T-helper 2 cell treated with Interferon-gamma antibody and Interleukin-4, amounts not matched to agents 100 ng/mL and 5 ng/mL, for 36 hours (primary cell): ENCODE measurements at regions not wholly inside any gene's neighbourhood (a gene's known extent, or its start where the extent isn't known, plus 50 kb on each side); places are given as distances from the start of the nearest gene placed in this dataset.
"Not testable (repeated sequence)": the region's sequence is repeated elsewhere in the genome, so short reads cannot be mapped to it uniquely, and the experiment has no call there.

Experiments
- intact Hi-C: fragments of 100-400 bp; cut with micrococcal nuclease; formaldehyde crosslinking; loops from one replicate; pipeline ENCODE4 v1.15.1; 2023

DNA sequence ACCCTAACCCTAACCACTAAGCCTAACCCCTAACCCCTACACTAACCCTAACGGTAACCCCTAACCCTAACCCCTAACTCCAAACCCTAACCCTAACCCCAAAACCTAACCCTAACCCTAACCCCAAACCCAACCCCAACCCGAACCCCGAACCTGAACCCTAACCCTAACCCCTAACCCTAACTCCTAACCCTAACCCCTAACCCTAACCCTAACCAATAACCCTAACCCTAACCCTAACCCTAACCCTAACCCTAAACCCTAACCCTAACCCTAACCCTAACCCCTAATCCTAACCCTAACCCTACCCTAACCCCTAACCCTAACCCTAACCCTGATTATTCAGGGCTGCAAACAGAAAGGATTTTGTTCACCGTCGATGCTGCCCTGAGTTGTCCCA lies 144.6 kb upstream of the DUSP22 start:
- intact Hi-C loops, result not testable (repeated sequence)

DNA sequence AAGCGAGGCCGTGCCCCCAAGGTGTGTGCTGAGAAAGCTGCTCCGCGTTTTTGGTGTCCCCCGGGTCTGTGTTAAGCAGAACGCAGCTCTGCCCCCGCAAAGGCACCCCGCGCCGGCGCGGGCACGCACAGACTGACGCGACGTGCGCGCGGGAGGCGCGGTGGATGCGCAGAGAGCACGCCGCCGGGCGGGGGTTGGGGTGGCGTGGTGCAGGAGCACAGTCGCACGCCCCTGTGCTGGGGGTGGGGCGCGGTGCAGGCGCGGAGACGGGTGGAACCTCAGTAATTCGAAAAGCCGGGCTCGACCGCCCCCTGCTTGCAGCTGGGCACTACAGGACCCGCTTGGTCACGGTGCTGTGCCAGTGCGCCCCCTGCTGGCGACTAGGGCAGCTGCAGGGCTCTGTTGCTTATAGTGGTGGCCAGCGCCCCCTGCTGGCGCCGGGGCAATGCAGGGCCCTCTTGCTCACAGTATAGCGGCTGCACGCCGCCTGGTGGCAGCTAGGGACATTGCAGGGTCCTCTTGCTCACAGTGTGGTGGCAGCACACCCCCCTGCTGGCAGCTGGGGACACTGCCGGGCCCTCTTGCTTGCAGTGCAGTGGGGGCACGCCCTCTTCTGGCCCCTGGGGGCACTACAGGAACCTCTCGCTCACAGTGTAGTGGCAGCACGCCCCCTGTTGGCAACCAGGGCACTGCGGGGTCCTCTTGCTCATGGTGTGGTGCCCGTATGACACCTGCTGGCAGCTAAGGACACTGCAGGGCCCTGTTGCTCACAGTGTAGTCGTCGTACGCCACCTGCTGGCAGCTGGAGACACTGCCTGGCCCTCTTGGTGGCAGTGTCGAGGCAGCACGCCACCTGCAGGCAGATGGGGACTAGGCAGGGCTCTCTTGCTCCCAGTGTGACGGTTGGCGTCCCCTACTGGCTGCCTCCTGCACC lies 144.0 kb upstream of the DUSP22 start:
- intact Hi-C loops, result not testable (repeated sequence)

DNA sequence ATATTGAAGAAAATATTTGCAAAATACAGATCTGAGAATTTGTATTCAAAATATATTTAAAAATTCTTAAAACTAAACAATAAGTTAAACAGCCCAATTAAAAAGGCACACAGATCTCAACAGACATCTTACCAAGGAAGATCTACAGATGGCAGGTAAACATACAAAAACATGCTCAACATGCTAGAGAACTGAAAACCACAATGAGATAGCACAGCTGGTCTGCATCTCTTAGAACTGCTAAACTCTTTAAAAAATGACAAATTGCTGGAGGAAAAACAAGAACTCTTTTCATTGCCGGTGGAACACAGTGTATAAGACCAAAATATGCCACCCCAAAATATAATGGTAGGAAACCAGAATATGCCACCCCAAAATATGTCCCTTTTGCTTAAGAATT lies 142.1 kb upstream of the DUSP22 start:
- intact Hi-C loops, result not testable (repeated sequence)

DNA sequence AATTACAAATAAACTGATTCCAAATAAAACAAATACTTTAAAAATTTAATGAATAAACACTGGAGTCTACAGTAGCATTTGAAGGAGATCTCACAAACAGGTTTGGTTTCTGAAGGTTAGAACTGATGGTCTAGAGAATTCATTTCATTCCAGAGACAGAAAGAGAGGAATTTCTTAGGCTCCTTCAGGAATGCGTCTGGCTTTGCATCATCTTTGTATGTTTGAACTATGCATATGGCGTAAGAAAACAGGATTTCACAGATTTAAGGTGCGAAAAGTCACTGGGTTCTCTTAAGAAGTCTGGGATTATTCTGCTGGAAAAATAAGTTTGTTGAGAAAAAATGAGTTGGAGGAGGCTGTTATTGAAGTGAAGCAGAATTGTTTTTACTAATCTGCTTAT lies 139.9 kb upstream of the DUSP22 start:
- intact Hi-C loops, result not testable (repeated sequence)

DNA sequence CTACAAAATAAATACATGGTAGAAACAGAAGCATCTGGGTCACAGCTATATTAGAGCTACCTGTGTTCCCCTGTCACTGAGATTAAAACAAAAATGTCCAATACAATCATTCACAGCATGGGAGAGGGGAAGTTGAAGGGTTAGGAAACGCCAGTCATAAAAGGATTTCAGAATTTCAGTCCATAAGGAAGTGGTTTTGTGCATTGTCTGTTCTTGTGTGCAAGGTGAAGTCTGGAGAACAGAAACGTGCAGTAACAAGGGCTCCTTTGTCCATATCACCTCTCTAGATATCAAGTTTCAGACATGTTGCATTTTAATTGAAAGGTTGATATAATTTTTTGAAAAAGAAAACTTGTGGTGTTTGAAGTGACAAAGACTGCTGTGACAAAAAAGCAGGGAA lies 139.3 kb upstream of the DUSP22 start:
- intact Hi-C loops, result not testable (repeated sequence)

DNA sequence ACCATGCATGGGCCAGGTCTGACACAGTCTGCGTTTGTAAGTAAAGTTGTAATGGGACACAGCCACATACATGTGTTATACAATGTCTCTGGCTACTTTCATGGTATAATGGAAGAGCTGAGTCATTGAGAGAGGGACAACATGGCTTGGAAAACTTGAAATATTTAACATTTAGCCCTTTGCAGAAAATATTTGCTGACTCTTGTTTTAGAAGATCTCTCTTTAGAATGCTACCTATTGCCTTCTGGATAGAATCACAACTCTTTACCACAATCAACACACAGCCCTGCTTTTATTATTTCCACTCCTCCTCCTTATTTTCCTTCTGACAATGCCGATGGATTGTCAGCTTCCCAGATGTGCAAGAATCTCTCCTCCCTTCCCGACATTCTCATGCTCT lies 138.4 kb upstream of the DUSP22 start:
- intact Hi-C loops, result not testable (repeated sequence)

DNA sequence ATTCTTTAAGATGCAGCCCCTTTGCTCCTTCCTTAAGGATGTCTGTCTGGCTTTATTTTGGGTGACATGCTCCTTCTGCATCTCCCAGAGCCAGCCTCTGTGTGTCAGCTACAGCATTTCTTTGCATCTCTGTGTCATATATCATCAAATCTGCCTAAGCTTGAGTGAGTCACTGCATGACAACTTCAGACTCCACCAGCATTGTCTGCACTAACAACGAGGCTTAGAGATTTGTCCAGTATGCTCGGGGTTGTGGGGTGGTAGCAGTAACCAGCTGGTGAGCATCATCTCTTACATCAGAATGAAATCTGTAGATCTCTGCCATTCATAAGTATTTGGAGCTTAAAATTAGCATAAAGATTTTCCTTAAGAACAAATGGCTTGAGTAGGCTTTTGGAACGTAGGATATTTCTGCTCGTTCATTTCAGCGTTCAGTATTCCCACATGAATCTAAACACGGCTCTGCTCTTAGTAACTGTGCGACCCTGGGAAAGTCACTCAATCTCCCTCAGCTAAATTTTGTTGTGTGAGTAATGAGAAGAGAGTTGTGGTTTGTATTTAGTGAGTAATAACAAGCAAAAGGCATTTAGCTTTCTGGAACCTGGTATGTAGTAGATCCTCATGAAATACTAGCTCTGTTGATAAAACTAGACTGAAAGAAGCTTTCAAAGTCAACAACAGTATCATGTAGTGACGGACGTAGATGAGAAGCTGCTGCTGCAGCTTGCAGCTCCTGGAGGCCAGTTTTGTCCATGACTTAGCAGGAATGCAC lies 137.8 kb upstream of the DUSP22 start:
- intact Hi-C loops, result not testable (repeated sequence)

DNA sequence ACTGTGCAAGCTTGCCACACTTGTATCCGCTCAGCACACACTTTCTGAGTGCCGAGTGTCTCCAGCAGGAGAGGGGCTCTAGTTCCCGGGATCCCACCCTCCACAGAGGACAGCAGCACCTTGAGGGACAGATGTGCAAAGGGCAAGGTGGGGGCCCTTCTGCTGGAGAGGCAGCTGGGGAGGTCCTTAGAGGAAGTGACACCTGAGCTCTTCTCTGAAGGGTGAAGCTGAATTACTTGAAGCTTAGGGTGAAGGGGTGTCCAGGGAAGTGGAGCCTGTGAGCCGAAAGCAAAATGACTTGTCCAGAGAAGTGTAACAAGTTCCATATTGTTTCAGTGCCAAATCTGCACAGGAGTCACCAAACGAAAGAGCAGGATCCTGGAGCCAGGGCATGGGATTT lies 136.3 kb upstream of the DUSP22 start:
- intact Hi-C loops, result no loop called here

DNA sequence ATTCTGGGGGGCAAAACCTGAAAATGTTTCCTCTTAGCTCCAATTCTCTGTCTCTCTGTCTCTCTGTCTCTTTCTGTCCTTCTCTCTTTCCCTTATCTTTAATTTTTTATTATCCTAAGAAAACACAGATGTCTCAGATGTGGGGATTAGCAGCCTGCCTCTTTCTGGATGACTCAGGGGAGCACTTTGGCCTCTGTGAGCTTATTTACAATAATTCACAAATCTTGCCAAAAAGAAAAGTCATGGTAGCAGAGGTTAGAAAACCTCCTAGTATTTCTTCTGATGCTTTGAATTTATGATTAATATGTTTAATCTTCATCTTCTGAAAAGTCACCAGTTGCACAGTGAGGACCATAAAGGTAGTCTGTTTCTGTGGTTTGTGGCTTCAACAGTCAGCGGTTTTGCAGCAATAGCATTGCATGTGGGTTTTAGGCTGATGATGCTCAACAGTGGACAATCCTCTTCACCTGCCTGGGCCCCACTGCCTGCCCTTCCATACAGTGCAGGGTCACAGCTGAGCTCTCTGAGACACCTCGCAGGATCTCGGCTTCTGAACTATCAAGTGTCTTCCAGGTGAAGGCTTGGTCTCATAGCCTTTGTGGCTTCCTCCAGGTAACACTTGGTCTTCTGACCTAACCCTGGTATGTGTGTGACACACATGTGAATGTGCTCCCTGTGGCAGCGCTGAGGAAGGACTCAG lies 135.7 kb upstream of the DUSP22 start:
- intact Hi-C loops, result not testable (repeated sequence)

DNA sequence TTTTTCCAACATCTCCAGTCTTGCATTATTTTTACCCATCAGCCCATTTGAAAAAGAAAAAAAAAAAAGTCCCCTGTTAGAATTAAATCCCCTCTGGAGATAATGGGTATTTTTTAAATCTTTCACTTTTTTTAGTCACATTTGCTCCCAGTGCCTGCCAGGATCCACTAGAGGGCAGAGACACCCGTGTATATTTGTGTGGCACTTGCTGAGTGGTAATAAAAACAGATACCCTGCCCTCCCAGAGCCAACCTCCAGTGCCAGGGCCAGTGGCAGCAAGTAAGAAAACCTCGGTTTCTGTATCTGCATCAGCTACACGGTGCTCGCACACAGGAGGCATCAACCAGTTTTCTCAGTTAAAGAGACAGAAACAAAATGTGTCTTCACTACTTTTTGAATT lies 135.1 kb upstream of the DUSP22 start:
- intact Hi-C loops, result not testable (repeated sequence)

DNA sequence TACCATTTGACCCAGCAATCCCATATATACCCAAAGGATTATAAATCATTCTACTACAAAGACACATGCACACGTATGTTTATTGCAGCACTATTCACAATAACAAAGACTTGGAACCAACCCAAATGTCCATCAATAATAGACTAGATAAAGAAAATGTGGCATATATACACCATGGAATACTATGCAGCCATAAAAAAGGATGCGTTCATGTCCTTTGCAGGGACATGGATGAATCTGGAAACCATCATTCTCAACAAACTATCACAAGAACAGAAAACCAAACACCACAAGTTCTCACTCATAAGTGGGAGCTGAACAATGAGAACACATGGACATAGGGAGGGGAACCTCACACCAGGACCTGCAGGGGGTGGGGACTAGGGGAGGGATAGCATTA lies 130.6 kb upstream of the DUSP22 start:
- intact Hi-C loops, result not testable (repeated sequence)

DNA sequence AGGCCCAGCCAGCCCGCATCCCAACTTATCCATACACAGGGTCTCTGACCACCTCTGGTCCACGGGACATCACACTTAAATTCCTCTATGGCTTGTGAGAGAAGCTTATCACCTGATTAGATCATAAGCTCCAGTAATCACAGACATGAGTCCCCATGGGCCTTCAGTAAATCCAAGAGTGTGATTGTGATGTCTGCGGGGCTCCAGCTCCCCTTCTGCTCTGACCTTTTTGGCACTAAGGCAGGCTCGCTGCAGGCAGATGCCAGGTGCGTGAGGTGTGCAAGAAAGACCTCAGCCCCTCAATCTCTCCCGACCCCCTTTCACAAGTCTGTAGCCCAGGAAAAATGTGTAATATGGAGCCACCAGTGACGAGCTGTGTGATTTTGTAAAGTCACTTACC lies 127.6 kb upstream of the DUSP22 start:
- intact Hi-C loops, result no loop called here

DNA sequence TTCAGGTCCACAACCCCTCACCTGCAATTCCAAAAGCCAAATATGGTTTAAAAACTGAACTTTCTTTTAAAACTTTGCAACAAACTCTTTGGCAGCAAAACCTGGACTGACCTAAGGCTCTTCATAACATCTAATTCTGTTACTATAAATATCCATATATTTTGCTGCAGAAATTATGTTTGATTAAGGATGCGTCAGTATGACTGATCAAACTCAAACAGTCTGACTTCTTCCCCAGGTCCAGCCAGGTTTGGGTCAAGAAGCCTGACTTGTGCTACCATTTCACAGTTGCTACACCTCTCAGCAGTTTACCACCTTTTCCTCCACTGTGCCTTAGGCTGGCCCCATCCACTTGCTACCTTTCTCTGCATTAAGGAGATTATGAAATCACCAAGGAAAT lies 127.0 kb upstream of the DUSP22 start:
- intact Hi-C loops, result no loop called here

DNA sequence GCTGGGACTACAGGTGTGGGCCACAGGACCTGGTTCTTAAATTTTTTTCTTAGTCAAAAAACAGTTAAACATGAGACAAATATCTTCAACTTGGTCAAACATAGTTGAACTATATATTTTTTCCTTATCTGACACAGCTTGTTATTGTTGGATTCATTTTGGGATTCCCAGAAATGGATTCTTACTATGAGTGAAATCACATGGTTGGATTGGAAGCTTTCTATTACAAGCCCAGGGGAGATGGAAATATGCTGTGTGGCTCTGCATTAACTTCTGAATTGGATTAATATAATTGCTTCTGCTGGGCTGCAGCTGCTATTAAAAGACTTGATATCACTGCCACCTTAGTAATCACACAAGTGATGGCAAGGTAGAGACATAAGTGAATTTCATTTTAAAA lies 126.4 kb upstream of the DUSP22 start:
- intact Hi-C loops, result no loop called here

DNA sequence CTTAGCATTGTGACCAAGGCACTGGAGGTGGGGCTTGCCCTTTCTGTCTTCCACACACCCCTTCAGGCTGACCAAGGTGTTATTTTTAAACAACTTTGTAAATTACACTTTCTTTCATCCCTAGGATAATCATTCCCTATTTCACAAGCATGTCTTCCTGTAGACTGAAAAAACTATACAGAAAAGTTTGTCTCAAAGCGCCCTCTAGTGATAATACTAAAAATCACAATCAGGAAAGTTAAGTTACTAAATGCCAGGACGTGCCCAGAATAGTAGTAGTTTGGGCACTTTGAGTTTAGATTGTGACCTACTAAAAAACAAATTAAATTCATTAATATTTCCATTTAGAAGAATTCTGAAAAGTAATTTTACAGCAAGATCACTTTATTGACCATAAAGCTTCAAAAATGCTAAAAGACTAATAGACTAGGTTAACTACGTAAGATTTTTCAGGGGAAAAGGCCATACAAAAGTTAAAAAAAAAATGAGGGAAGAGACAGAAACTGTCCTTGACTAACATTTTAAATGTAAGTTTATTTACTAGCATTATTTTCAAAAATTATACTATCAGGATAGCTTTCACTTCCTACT lies 123.3 kb upstream of the DUSP22 start:
- intact Hi-C loops, result no loop called here

DNA sequence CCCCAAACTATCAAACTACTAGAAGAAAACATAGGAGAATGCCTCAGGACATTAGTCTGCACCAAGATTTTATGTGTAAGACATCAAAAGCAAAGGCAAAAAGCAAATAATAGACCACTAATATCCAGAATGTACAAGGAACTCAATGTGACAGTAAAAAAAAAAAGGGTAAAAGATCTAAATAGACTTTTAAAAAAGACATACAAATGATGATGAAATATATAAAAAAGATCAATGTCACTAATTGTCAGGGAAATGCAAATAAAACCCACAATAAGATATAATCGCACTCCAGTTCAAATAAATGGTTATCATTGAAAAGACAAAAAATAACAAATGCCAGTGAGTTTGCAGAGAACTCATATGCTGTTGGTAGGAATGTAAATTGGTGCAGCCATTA lies 118.3 kb upstream of the DUSP22 start:
- intact Hi-C loops, result no loop called here

DNA sequence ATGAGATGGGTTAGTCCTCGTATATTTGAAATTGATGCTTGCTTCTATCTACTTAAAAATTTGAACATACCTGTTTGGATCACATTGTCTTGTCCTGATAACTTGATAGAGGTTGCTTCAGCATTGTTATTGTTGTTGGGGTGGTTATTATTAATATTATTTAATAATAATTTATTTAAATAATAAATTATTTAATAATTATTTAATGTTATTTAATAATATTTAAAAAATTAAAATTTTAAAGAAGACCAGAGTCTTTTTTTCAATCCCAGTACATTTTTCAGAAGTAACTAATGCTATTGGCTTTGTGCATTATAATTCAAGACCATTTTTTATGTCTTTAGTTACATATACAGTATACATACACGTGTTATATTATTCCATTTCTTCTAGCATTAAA lies 116.6 kb upstream of the DUSP22 start:
- intact Hi-C loops, result no loop called here

DNA sequence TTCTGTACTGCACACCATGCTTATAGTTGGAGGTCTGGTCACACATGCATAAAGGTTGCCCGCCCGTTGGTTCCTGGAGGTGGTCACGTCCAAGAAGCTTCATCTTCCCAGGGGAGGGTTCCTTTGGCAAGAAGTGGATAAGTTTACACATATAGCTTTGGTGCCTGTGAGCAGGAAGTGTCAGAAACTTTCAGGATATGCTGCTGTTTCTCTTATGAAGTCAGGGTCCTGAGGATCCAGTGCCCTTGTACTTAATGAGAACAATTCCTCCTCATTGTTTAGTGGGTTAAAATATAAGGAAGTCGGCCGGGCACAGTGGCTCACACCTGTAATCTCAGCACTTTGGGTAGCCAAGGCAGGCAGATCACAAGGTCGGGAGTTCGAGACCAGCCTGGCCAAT lies 115.5 kb upstream of the DUSP22 start:
- intact Hi-C loops, result no loop called here

DNA sequence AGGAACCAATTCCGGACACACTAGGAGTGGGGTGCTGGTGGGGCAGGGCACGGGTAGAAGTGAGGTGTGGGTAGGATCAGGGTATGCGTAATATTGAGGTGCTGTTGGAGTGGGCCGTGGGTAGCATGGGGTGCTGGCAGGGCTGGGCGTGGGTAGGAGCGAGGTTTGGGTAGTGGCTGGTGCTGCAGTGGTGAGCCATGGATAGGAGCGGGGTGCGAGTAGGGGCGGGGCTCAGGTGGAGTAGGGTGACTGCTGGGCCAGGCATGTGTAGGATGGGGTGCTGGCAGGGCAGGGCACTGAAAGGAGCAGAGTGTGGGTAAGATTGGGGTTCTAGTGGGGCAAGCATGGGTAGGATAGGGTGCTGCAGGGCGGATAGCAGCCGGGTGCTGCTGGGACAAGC lies 114.2 kb upstream of the DUSP22 start:
- intact Hi-C loops, result no loop called here

DNA sequence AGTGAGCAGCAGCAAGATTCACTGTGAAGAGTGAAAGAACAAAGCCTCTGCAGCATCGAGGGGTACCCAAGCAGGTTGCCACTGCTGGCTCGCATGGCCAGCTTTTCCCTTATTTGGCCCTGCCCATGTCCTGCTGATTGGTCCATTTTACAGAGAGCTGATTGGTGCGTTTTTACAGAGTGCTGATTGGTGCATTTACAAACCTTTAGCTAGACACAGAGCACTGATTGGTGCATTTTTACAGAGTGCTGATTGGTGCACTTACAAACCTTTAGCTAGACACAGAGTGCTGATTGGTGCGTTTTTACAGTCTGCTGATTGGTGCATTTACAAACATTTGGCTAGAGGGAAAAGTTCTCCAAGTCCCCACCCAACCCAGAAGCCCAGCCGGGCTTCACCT lies 113.4 kb upstream of the DUSP22 start:
- intact Hi-C loops, result not testable (repeated sequence)

DNA sequence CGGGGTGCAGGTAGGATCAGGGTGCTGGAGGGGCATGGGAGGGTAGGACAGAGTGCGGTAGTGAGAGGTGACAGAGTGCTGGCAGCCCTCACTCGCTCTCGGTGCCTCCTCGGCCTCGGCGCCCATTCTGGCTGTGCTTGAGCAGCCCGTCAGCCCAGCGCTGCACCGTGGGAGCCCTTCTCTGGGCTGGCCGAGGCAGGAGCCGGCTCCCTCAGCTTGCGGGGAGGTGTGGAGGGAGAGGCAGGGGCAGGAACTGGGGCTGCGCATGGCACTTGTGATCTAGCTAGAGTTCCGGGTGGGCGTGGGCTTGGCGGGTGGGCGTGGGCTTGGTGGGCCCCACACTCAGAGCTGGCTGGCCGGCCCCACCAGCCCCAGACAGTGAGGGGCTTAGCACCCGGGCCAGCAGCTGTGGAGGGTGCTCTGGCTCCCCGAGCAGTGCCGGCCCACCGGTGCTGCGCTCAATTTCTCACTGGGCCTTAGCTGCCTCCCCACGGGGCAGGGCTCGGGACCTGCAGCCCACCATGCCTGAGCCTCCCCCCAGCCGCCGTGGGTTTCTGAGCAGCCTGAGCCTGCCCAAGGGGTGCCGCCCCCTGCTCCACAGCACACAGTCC lies 112.8 kb upstream of the DUSP22 start:
- intact Hi-C loops, result no loop called here
